ENCODE measurements at regions not wholly inside any gene's neighbourhood (a gene's known extent, or its start where the extent isn't known, plus 50 kb on each side); places are given as distances from the start of the nearest gene placed in this dataset.

GRCh38 chr11:121899520-121899919 is 216.5 kb downstream of the BLID start:
- TF ChIP-seq, protein P1, sequence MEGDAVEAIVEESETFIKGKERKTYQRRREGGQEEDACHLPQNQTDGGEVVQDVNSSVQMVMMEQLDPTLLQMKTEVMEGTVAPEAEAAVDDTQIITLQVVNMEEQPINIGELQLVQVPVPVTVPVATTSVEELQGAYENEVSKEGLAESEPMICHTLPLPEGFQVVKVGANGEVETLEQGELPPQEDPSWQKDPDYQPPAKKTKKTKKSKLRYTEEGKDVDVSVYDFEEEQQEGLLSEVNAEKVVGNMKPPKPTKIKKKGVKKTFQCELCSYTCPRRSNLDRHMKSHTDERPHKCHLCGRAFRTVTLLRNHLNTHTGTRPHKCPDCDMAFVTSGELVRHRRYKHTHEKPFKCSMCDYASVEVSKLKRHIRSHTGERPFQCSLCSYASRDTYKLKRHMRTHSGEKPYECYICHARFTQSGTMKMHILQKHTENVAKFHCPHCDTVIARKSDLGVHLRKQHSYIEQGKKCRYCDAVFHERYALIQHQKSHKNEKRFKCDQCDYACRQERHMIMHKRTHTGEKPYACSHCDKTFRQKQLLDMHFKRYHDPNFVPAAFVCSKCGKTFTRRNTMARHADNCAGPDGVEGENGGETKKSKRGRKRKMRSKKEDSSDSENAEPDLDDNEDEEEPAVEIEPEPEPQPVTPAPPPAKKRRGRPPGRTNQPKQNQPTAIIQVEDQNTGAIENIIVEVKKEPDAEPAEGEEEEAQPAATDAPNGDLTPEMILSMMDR (IDR thresholded peaks at IDR 0.05), result no peak
- TF ChIP-seq POLR2A (IDR thresholded peaks at IDR 0.05), result no peak
- Histone ChIP-seq H3K4me3 (no peak overlapping the region), H3K27ac (no peak overlapping the region), H3K9me3 (no peaks in the 10 kb centered on the region), H3K4me1 (no peaks in the 10 kb centered on the region), H3K27me3 (no peaks in the 10 kb centered on the region), H3K36me3 (no peaks in the 10 kb centered on the region)
- DNase-seq, result no peak

DNA sequence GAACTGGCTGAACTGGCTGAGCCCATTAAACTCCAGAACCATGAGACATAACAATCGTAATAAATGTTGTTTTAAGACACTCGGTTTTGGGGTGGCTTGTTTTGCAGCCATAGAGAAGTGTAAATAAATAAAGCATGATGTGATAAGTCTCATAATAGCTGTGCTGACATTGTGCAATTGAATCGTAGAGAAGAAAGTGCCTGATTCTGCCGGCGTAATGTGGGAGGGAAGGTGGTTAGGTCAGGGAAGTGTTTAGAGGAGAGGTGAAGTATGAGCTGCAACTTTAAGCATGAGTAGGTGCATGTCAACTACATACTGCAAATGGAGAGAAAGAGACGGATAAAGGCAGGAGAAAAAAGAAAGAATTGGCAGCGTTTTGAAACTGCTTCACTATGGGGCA is 217.1 kb downstream of the BLID start:
- Histone ChIP-seq H3K4me1 (no peaks in the 10 kb centered on the region), H3K27me3 (no peaks in the 10 kb centered on the region), H3K27ac (no peak overlapping the region), H3K9me3 (no peaks in the 10 kb centered on the region), H3K4me3 (no peak overlapping the region), H3K36me3 (no peaks in the 10 kb centered on the region)
- DNase-seq, result no peak
- TF ChIP-seq, protein P1 (IDR thresholded peaks at IDR 0.05), result no peak
- TF ChIP-seq POLR2A (IDR thresholded peaks at IDR 0.05), result no peak

DNA sequence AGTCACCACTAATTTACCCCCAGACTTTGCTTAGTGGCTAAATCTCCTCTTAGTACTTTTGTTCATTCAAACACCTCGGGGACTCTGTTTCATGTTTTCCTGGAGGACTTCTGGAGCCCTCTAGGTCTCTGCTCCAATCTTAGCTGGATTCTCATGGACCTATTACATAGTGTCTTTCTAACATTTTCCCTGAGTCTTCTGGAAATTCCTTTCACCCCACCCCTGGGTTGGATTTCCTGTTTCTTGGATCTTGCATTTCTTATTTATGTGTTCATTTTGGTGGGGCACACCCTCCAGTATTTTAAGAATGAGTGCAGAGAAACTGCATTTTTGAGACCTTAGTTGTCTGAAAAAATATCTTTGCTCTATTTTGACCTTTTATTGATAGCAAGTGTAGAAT is 220.1 kb downstream of the BLID start:
- Histone ChIP-seq H3K9me3 (no peaks in the 10 kb centered on the region), H3K4me3 (no peak overlapping the region), H3K4me1 (no peaks in the 10 kb centered on the region), H3K36me3 (no peaks in the 10 kb centered on the region), H3K27me3 (no peaks in the 10 kb centered on the region), H3K27ac (no peak overlapping the region)
- DNase-seq, result no peak
- TF ChIP-seq, protein P1 (IDR thresholded peaks at IDR 0.05), result no peak
- TF ChIP-seq POLR2A (IDR thresholded peaks at IDR 0.05), result no peak

GRCh38 chr11:121894581-121894980 is 221.4 kb downstream of the BLID start:
- DNase-seq, result no peak
- Histone ChIP-seq H3K36me3 (no peaks in the 10 kb centered on the region), H3K4me1 (no peaks in the 10 kb centered on the region), H3K27me3 (no peaks in the 10 kb centered on the region), H3K27ac (no peak overlapping the region), H3K4me3 (no peak overlapping the region), H3K9me3 (no peaks in the 10 kb centered on the region)
- TF ChIP-seq, protein P1 (IDR thresholded peaks at IDR 0.05), result no peak
- no peak for TF ChIP-seq POLR2A (IDR thresholded peaks at IDR 0.05)

DNA sequence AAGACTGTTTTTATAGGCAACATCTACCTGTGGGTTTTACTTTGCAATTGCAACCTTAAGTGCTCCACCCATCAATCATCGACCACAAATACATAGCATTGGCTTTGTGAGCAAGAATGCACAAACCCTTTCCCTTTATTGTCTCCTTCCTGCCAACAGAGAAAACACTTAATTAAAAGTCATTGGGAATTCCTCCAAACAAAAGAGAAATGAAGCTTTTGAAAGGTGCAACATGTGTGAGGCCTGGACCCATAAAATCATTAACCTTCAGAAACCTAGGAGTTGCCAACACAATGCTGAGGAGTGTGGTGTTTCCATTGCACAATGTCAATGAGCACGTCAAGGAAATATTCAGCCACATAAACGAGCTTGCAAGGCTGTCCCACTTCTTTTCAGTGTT is 223.2 kb downstream of the BLID start:
- TF ChIP-seq, protein P1 (IDR thresholded peaks at IDR 0.05), result no peak
- no peak for TF ChIP-seq POLR2A (IDR thresholded peaks at IDR 0.05)
- DNase-seq, result no peak
- Histone ChIP-seq H3K36me3 (no peaks in the 10 kb centered on the region), H3K27ac (no peak overlapping the region), H3K4me3 (no peak overlapping the region), H3K27me3 (no peaks in the 10 kb centered on the region), H3K9me3 (no peaks in the 10 kb centered on the region), H3K4me1 (no peaks in the 10 kb centered on the region)

DNA sequence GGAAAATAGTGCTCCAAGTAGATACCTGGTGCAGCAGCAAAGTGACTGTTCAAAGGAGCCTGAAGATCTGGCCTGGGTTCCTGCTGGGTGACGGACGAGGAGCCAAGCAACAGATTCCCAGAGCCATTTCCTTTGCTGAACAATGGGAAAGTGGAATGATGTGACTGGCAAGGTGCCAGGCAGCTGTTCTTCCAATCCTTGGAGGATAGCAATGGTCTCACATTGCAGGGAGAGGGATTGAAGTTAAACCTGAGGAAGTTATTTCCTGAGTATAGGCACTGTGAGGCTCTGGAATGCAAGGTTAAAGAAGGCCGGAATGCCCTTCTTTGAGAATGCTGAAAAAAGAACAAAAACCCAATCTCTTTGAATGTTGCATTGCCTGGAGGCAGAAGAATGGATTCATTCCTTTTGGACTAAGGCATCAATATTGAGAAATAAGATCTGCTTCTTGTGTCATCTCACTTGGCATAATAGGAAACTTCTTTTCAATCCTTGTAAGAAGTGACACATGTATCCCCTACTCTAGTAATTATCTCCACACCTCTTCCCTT is 223.8 kb downstream of the BLID start:
- Histone ChIP-seq H3K4me1 (no peaks in the 10 kb centered on the region), H3K36me3 (no peaks in the 10 kb centered on the region), H3K27me3 (no peaks in the 10 kb centered on the region), H3K9me3 (no peaks in the 10 kb centered on the region), H3K4me3 (no peak overlapping the region), H3K27ac (no peak overlapping the region)
- DNase-seq, result no peak
- TF ChIP-seq POLR2A (IDR thresholded peaks at IDR 0.05), result no peak
- TF ChIP-seq, protein P1 (IDR thresholded peaks at IDR 0.05), result no peak

All from Peyer's patch (tissue), 4 donors.